Ishikawa (cell line): ENCODE measurements at regions not wholly inside any gene's neighbourhood (a gene's known extent, or its start where the extent isn't known, plus 50 kb on each side); places are given as distances from the start of the nearest gene placed in this dataset.

Experiments used
- CEBPB ChIP-seq: IDR thresholded peaks from 2 replicates; pipeline ENCODE4 v1.6.1; 2012
- CREB1 ChIP-seq: IDR thresholded peaks from 2 replicates; pipeline ENCODE4 v1.6.1; 2012; ENCODE audit warnings: low read depth
- EGR1 ChIP-seq: IDR thresholded peaks from 2 replicates; pipeline ENCODE4 v1.6.1; 2012
- EP300 ChIP-seq: IDR thresholded peaks from 2 replicates; pipeline ENCODE4 v1.6.1; 2012; ENCODE audit warnings: borderline replicate concordance
- FOXM1 ChIP-seq: IDR thresholded peaks from 2 replicates; pipeline ENCODE4 v1.6.1; 2012; ENCODE audit warnings: low read depth, borderline replicate concordance
- NFIC ChIP-seq: IDR thresholded peaks from 2 replicates; pipeline ENCODE4 v1.6.1; 2012
- RAD21 ChIP-seq: IDR thresholded peaks from 2 replicates; pipeline ENCODE4 v1.6.1; 2012; ENCODE audit warnings: low read depth
- TAF1 ChIP-seq: IDR thresholded peaks from 2 replicates; pipeline ENCODE4 v1.6.1; 2012; ENCODE audit warnings: low read depth, mild to moderate bottlenecking
- TCF12 ChIP-seq: IDR thresholded peaks from 2 replicates; pipeline ENCODE4 v1.6.1; 2012; ENCODE audit warnings: low read depth
- TEAD4 ChIP-seq: IDR thresholded peaks from 2 replicates; pipeline ENCODE4 v1.6.1; 2012
- YY1 ChIP-seq: IDR thresholded peaks from 2 replicates; pipeline ENCODE4 v1.6.1; 2012; ENCODE audit warnings: low read depth
- TF ChIP-seq, protein P1 (sequence below): IDR thresholded peaks from 2 replicates; pipeline ENCODE4 v1.6.1; 2012; ENCODE audit warnings: low read depth, mild to moderate bottlenecking
- TF ChIP-seq, protein P2 (sequence below): IDR thresholded peaks from 2 replicates; pipeline ENCODE4 v1.6.1; 2012

DNA sequence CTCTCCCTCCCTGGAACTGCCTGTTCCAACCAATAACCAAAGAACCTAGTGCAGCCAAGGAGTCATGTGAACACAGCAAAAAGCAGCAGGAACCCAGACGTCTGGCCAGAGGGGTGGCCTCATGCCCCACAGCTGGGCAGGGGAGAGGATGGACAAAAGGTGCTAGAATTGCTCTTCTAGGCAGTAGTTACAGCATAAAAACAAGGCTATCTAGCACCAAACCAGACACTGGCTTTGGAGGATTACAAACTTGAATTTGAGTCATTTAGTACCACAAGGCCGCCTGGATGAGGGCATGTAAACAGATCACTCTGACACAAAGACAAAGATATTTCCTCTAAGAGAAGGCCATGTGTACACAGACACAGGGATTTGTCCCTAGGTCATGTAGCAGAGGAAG lies 423.3 kb upstream of the MAF start:
- no peak for TF ChIP-seq EP300
- TF ChIP-seq CEBPB: no peak
- TF ChIP-seq, protein P1, sequence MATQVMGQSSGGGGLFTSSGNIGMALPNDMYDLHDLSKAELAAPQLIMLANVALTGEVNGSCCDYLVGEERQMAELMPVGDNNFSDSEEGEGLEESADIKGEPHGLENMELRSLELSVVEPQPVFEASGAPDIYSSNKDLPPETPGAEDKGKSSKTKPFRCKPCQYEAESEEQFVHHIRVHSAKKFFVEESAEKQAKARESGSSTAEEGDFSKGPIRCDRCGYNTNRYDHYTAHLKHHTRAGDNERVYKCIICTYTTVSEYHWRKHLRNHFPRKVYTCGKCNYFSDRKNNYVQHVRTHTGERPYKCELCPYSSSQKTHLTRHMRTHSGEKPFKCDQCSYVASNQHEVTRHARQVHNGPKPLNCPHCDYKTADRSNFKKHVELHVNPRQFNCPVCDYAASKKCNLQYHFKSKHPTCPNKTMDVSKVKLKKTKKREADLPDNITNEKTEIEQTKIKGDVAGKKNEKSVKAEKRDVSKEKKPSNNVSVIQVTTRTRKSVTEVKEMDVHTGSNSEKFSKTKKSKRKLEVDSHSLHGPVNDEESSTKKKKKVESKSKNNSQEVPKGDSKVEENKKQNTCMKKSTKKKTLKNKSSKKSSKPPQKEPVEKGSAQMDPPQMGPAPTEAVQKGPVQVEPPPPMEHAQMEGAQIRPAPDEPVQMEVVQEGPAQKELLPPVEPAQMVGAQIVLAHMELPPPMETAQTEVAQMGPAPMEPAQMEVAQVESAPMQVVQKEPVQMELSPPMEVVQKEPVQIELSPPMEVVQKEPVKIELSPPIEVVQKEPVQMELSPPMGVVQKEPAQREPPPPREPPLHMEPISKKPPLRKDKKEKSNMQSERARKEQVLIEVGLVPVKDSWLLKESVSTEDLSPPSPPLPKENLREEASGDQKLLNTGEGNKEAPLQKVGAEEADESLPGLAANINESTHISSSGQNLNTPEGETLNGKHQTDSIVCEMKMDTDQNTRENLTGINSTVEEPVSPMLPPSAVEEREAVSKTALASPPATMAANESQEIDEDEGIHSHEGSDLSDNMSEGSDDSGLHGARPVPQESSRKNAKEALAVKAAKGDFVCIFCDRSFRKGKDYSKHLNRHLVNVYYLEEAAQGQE: no peak
- no peak for TF ChIP-seq FOXM1
- no peak for TF ChIP-seq RAD21
- no peak for TF ChIP-seq CREB1
- no peak for TF ChIP-seq TAF1
- TF ChIP-seq TCF12: no peak
- TF ChIP-seq TEAD4: no peak
- TF ChIP-seq, protein P2, sequence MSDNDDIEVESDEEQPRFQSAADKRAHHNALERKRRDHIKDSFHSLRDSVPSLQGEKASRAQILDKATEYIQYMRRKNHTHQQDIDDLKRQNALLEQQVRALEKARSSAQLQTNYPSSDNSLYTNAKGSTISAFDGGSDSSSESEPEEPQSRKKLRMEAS: no peak
- no peak for TF ChIP-seq YY1
- no peak for TF ChIP-seq NFIC
- no peak for TF ChIP-seq EGR1
